ENCODE measurements at regions not wholly inside any gene's neighbourhood (a gene's known extent, or its start where the extent isn't known, plus 50 kb on each side); places are given as distances from the start of the nearest gene placed in this dataset.
"Not testable (repeated sequence)": the region's sequence is repeated elsewhere in the genome, so short reads cannot be mapped to it uniquely, and the experiment has no call there.

- no peak for FAIRE-seq
Observed at GRCh38 chr4:101730291-101731117, 60.0 kb upstream of the BANK1 start.

DNA sequence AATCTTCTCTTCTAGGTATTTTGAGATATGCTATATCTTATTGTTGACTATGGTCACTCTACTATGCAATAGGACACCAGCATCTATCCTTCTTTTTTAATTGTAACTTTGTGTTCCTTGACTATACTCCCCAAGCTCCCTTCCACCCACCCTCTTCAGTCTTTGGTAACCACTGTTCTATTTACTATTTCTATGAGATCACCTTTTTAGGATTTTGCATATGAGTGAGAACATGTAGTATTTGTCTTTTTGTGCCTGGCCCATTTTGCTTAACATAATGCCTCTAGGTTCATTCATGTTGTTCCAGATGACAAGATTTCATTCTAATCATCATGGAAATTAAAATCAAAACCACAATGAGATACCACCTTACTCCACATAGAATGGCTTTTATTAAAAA lies 63.3 kb upstream of the BANK1 start:
- FAIRE-seq = no peak

DNA sequence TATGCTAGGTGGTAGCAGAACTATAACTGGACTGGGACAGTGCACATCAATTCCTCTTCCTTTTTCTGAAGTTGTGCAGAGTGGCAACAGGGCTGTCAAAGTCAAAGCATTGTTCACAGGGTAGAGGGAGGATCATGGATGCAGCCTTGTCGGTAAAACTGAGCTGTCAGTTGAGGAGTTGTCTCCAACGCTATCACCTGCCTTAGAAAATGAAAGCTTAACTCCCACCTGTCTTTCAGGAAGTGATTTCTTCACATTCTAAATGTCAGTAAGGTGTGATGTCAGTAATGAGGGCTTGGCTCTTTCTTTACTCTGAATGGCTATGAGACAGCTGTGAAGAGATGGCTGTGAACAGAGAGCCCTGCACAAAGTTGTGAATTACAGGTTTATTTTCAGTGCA lies 66.4 kb upstream of the BANK1 start:
- FAIRE-seq = no peak

DNA sequence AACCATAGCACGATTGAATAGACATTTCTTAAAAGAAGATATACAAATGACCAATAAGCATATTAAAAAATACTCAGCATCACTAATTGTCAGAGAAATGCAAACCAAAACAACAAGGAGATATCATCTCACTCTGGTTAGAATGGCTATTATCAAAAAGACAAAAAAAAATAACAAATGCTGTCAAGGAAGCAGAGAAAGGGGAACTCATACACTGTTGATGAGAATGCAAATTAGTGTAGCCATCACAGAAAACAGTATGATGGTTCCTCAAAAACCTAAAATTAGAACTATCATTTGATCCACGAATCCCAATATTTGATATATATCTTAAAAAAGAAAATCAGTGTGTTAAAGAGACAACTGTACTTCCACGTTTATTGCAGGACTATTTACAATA lies 71.7 kb upstream of the BANK1 start:
- FAIRE-seq = no peak

DNA sequence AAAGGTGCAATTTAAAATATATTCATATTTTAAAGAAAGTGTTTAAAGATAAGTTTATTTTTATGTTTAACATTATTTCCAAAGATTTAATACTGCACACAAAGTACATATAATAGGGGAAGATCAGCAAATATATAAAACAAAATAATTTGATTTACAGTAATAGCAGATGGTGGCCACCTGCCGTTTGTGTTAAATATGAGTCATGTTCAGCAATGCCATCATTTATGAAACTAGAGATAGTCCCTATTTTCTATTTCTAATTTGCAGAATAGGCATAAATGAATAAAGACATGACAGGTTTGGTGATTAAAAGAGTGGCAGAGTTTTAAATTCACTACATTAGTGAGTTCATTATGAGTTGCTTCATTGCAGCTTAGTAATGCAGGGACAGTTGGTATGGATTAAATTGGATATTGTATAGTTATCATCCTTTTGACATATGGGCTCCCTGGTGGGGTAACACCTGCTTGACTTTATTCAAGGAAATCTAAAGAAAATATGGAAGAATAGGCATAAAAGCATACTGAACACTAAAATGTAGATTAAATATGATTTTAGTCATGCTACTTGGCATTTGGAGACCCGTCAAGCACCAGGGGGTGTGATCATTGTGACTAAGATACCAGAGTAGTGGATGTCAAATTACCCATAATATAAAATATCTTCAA lies 78.8 kb upstream of the BANK1 start:
- FAIRE-seq = no peak

DNA sequence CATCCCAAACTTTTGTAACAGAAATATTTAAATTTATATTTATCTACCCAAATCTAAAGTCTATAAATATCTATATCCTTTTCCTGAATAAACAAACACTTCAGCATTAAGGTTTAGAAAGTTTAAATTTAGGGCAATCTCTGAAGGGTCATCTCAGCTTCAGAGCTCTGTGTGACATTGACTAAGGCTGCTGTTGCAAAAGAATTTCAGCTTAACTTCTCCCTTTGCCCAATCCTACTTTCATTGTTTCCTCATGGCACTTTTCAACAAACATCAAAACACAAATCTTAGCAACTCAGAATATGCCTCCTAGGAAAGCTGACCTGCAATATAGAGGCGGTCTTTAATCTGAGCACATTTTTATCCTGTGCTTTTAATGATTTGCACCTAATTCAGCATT lies 79.7 kb upstream of the BANK1 start:
- FAIRE-seq = no peak

- no peak for FAIRE-seq
Observed at GRCh38 chr4:101708293-101709039, 82.1 kb upstream of the BANK1 start.

- no peak for FAIRE-seq
Observed at GRCh38 chr4:101707596-101707995, 82.9 kb upstream of the BANK1 start.

DNA sequence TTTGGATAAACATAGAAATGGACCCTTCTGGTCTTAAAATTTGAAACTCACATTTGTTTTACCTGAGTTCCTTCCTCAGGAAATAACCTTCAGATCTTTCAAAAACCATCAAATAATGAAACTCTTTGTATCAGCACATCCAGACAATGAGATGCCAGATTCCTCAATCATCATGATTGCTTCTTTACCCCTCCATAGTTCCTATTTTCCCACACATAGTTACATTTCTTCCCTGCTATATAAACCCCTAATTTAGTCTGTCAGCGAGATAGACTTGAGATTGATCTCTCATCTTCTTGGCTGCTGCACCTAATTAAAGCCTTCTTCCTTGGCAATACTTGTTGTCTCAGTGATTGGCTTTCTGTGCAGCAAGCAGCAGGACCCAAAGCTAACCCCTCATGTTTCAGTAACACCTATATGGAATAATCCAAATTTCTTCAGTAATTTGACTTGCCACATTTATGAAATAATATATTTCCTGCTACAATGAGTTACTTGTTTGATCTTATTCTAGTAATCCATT lies 83.9 kb upstream of the BANK1 start:
- no peak for FAIRE-seq

DNA sequence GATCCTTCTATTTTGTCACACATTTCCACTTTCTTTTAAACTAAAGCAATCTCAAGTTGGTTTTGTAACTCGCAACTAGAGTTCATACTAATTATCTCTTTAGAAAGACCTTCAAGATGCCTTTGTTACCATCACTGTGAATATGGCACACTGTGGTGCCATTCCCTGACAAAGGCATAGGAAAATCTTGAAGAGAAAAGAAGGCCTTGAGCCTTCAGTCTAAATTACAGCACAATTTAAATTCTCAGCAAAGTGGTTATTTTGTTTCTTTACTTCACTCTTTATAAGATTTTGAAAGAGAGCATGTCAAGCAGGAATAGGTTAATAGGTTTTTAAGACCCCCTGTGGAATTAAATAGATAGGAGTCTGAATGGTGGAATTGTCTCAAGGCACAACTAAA lies 89.0 kb upstream of the BANK1 start:
- FAIRE-seq = no peak

DNA sequence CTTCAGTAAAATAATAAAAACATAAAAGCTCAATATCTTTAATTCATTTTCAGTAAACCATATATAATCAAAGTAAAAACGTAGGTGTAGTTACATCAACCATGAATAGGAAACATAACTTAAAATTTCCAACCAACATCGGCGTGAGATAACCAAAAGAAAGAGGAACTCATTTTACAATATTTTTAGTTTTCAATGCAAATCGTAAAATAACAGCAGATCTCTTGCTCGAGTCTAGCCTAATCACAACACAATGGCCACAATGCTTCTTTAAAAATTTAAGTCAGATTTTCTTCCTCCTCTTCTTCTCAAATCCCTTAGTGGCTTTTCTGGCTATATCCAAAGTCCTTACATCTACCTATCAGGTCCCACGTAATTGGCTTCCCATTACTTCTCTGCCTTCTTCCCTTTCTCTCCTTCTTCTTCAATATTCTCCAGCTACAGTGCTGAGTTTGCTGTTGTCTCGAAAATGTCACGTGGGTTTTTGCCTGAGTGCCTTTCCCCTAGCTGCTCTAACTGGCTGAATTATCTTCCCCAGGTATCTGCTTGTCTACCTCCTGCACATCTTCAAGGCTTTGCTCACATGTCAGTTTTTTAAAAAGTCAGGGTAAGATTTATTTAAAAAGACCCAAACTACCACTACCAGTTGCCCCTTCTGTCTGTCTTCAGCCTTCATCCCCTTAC lies 90.9 kb upstream of the BANK1 start:
- peak; percentile 35 for FAIRE-seq

- FAIRE-seq = no peak
Observed at GRCh38 chr4:101697266-101697665, 93.3 kb upstream of the BANK1 start.

- FAIRE-seq = no peak
Observed at GRCh38 chr4:101696276-101697010, 94.1 kb upstream of the BANK1 start.

GRCh38 chr4:101695176-101695575 lies 95.4 kb upstream of the BANK1 start:
- FAIRE-seq = no peak

DNA sequence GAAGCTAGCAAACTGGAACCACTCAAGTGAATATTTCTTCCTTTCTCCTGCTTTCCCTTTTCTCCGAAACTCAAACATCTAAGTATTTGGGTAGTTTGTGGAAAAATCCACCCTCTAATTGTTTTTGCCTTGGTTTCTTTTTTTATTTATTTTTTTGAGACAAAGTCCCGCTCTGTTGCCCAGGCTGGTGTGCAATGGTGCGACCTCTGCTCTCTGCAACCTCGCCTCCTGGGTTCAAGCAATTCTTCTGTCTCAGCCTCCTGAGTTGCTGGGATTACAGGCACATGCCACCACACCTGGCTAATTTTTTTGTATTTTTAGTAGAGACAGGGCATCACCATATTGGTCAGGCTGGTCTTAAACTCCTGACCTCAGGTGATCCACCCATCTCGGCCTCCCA lies 96.1 kb upstream of the BANK1 start:
- not testable (repeated sequence) for FAIRE-seq

GRCh38 chr4:101693842-101694398 lies 96.6 kb upstream of the BANK1 start:
- FAIRE-seq = no peak

DNA sequence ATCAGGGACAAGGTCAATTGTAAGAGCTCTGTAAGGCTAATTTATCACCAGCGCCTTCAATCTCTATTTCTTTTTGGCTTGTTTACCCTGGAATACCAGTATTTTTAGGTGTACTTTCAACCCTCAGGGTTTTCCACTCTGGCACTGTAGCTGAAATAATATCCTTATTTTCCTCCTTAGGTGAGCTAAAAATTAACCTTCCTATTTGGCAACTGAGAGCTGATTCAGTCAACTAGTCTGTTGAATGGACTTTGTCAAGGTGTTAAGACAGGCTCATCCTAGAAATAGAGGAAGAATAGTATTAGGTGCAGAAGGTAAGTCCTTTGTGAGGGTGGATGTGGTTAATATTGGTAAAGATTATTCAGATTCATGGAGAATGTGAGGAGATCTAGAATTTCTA lies 101.3 kb upstream of the BANK1 start:
- FAIRE-seq = no peak

- FAIRE-seq = no peak
Observed at GRCh38 chr4:101685126-101685525, 105.4 kb upstream of the BANK1 start.

GRCh38 chr4:101682946-101683345 lies 107.6 kb upstream of the BANK1 start:
- no peak for FAIRE-seq

GRCh38 chr4:101678180-101678579 lies 112.3 kb upstream of the BANK1 start:
- no peak for FAIRE-seq

DNA sequence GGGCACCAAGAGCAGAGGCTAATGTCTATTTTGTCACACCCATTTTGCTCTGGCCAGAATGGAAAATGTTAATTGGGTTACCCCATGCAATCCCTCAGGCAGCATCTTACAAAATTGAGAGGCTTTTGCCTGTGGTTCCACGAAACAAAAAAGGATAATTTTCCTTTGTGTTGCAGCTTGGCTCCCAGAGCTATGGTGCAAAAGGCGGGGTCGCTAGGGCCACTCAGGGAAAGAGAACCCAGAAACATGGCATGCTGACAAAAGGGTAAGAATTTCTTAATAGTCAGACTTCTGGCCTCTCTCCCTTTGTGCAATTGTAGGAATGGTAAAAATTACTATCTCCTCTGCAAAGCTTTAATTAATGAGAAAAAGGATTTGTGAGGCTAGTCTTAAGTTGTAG lies 119.6 kb upstream of the BANK1 start:
- FAIRE-seq = no peak

- no peak for FAIRE-seq
Observed at GRCh38 chr4:101670370-101670769, 120.2 kb upstream of the BANK1 start.
